PFSK-1 (cell line): ENCODE measurements at regions not wholly inside any gene's neighbourhood (a gene's known extent, or its start where the extent isn't known, plus 50 kb on each side); places are given as distances from the start of the nearest gene placed in this dataset.

Source experiments
- FOXP2 ChIP-seq: optimal IDR thresholded peaks from 2 replicates; pipeline ENCODE3; 2011; ENCODE audit warnings: borderline replicate concordance, control low read depth, inconsistent platforms; ENCODE audit not compliant: insufficient read depth; ENCODE audit errors: extremely low read length, extremely low read depth
- POLR2AphosphoS5 ChIP-seq: IDR thresholded peaks from 2 replicates; pipeline ENCODE4 v1.6.1; 2012; ENCODE audit warnings: low read depth, mild to moderate bottlenecking, control low read depth, low read length, moderate library complexity
- TAF1 ChIP-seq: IDR thresholded peaks from 2 replicates; pipeline ENCODE4 v1.6.1; 2012; ENCODE audit warnings: low read length, control low read depth, borderline replicate concordance; ENCODE audit not compliant: insufficient read depth

DNA sequence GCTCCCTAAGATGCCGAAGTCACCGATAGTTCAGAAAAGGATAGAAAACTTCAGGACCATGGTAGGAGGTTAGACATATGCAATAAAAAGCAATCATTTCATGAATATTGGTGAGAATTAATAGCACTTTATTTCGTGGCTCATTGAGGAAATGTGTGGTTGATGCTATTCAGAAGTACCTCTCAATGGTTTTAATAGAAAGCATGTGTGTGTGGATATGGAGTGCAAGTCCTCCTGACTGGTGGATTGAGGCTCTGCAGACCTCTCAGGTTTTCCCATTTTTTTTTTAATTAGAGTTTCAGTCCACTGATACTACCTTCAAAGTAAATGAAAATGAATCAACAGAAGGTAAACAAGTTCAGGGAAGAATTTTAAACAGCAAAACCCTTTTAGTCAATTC lies 384.3 kb upstream of the RARB start:
- TF ChIP-seq POLR2AphosphoS5: no peak
- TF ChIP-seq FOXP2: no peak
- no peak for TF ChIP-seq TAF1
